ENCODE measurements at regions not wholly inside any gene's neighbourhood (a gene's known extent, or its start where the extent isn't known, plus 50 kb on each side); places are given as distances from the start of the nearest gene placed in this dataset.
"Not testable (repeated sequence)": the region's sequence is repeated elsewhere in the genome, so short reads cannot be mapped to it uniquely, and the experiment has no call there.

- no peak for DNase-seq
These were observed 1136.7 kb downstream of the TMEM121 start for GRCh38 chr14:106662936-106663550.

- not testable (repeated sequence) for DNase-seq
These were observed 1137.5 kb downstream of the TMEM121 start for GRCh38 chr14:106663805-106664410.

GRCh38 chr14:106665814-106666213 lies 1139.4 kb downstream of the TMEM121 start:
- no peak for DNase-seq

GRCh38 chr14:106666341-106666740 lies 1140.0 kb downstream of the TMEM121 start:
- DNase-seq: no peak

- no peak for DNase-seq
These were observed 1143.6 kb downstream of the TMEM121 start for GRCh38 chr14:106670011-106670410.

- DNase-seq: not testable (repeated sequence)
These were observed 1147.7 kb downstream of the TMEM121 start for GRCh38 chr14:106674093-106674492.

GRCh38 chr14:106674509-106675125 lies 1148.2 kb downstream of the TMEM121 start:
- not testable (repeated sequence) for DNase-seq

- not testable (repeated sequence) for DNase-seq
These were observed 1149.3 kb downstream of the TMEM121 start for GRCh38 chr14:106675716-106676115.

GRCh38 chr14:106679776-106680175 lies 1153.4 kb downstream of the TMEM121 start:
- DNase-seq: no peak

- no peak for DNase-seq
These were observed 1154.8 kb downstream of the TMEM121 start for GRCh38 chr14:106681161-106681560.

GRCh38 chr14:106681568-106681967 lies 1155.2 kb downstream of the TMEM121 start:
- no peak for DNase-seq

GRCh38 chr14:106683631-106684030 lies 1157.2 kb downstream of the TMEM121 start:
- DNase-seq: no peak

- no peak for DNase-seq
These were observed 1160.2 kb downstream of the TMEM121 start for GRCh38 chr14:106686533-106686932.

- DNase-seq: no peak
These were observed 1164.0 kb downstream of the TMEM121 start for GRCh38 chr14:106690333-106690891.

- no peak for DNase-seq
These were observed 1165.4 kb downstream of the TMEM121 start for GRCh38 chr14:106691601-106692291.

GRCh38 chr14:106694638-106695393 lies 1168.4 kb downstream of the TMEM121 start:
- no peak for DNase-seq

- DNase-seq: not testable (repeated sequence)
These were observed 1172.4 kb downstream of the TMEM121 start for GRCh38 chr14:106698620-106699267.

GRCh38 chr14:106703651-106704050 lies 1177.3 kb downstream of the TMEM121 start:
- not testable (repeated sequence) for DNase-seq

GRCh38 chr14:106706488-106706887 lies 1180.1 kb downstream of the TMEM121 start:
- DNase-seq: not testable (repeated sequence)

- DNase-seq: not testable (repeated sequence)
These were observed 1183.8 kb downstream of the TMEM121 start for GRCh38 chr14:106710187-106710586.

- not testable (repeated sequence) for DNase-seq
These were observed 1186.1 kb downstream of the TMEM121 start for GRCh38 chr14:106712513-106712912.

All from left hindlimb (tissue), 1 donor.